ENCODE measurements at regions not wholly inside any gene's neighbourhood (a gene's known extent, or its start where the extent isn't known, plus 50 kb on each side); places are given as distances from the start of the nearest gene placed in this dataset.
"Not testable (repeated sequence)": the region's sequence is repeated elsewhere in the genome, so short reads cannot be mapped to it uniquely, and the experiment has no call there.

DNA sequence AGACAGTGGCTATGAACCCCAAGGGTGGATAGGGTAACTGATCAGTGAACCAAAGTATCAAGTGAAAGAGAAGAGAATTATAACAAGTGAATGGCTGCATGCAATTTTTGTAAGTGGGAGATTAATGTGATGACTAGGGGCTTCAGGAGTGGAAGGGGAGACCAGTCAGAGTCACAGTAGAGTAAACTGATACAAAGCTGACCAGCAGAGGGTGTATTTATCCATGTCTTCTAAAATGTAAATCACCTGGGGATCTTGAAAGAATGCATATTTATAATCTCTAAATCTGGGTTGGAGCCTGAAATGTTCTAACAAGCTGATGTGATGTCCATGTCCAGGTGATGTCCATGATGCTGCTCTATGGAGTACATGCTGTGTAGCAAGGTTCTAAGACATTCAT, 1351.3 kb upstream of the CHAC2 start:
- Histone ChIP-seq H3K9ac (ENCODE audit: control insufficient read depth, extremely low read depth, insufficient read depth, low read length) (no peak overlapping the region), H3K27me3 (ENCODE audit: control insufficient read depth, extremely low read depth, insufficient read depth, low read length) (no peaks in the 10 kb centered on the region), H3K27ac (ENCODE audit: control insufficient read depth, insufficient read depth, low read length) (no peak overlapping the region), H3K4me2 (ENCODE audit: control insufficient read depth, extremely low read depth, insufficient read depth, low read depth, low read length) (no peak overlapping the region), H2AFZ (ENCODE audit: control insufficient read depth, low read length) (no peak overlapping the region), H3K4me3 (ENCODE audit: control insufficient read depth in 2 of 3, extremely low read depth in 1 of 3, insufficient read depth in 2 of 3, low read depth in 1 of 3, low read length in 3 of 3) (no peak overlapping the region), H3K9me1 (ENCODE audit: control insufficient read depth, extremely low read depth, insufficient read depth, low read length) (no peaks in the 10 kb centered on the region), H3K79me2 (ENCODE audit: control insufficient read depth, insufficient read depth, low read length) (no peaks in the 10 kb centered on the region), H4K20me1 (ENCODE audit: control insufficient read depth, extremely low read depth, insufficient read depth, low read length) (no peaks in the 10 kb centered on the region), H3K36me3 (ENCODE audit: control insufficient read depth in 2 of 2, extremely low read depth in 1 of 2, insufficient read depth in 2 of 2, low read length in 2 of 2) (no peaks in the 10 kb centered on the region), H3K4me1 (ENCODE audit: control insufficient read depth, extremely low read depth, insufficient read depth, low read length) (no peaks in the 10 kb centered on the region), H3K9me3 (ENCODE audit: control insufficient read depth, low read depth, low read length) (no peaks in the 10 kb centered on the region)
- FAIRE-seq, result no peak
- TF ChIP-seq, protein P1, sequence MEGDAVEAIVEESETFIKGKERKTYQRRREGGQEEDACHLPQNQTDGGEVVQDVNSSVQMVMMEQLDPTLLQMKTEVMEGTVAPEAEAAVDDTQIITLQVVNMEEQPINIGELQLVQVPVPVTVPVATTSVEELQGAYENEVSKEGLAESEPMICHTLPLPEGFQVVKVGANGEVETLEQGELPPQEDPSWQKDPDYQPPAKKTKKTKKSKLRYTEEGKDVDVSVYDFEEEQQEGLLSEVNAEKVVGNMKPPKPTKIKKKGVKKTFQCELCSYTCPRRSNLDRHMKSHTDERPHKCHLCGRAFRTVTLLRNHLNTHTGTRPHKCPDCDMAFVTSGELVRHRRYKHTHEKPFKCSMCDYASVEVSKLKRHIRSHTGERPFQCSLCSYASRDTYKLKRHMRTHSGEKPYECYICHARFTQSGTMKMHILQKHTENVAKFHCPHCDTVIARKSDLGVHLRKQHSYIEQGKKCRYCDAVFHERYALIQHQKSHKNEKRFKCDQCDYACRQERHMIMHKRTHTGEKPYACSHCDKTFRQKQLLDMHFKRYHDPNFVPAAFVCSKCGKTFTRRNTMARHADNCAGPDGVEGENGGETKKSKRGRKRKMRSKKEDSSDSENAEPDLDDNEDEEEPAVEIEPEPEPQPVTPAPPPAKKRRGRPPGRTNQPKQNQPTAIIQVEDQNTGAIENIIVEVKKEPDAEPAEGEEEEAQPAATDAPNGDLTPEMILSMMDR (optimal IDR thresholded peaks at IDR 0.05 in 1 of 3, IDR thresholded peaks at IDR 0.05 in 1 of 3, conservative IDR thresholded peaks at IDR 0.05 in 1 of 3; ENCODE audit: extremely low read depth in 1 of 3, insufficient read depth in 2 of 3, low read length in 3 of 3), result peak in 1 of 3 experiments; percentile 9
- no peak for TF ChIP-seq EZH2 (IDR thresholded peaks at IDR 0.05; ENCODE audit: low read length)
- dilution Hi-C loops (cut with MboI; ENCODE audit: extremely low pct_ligation_motif_present, low sequenced_read_pairs), result no loop called here
- no peak for DNase-seq (ENCODE audit: low read depth, low spot score)

DNA sequence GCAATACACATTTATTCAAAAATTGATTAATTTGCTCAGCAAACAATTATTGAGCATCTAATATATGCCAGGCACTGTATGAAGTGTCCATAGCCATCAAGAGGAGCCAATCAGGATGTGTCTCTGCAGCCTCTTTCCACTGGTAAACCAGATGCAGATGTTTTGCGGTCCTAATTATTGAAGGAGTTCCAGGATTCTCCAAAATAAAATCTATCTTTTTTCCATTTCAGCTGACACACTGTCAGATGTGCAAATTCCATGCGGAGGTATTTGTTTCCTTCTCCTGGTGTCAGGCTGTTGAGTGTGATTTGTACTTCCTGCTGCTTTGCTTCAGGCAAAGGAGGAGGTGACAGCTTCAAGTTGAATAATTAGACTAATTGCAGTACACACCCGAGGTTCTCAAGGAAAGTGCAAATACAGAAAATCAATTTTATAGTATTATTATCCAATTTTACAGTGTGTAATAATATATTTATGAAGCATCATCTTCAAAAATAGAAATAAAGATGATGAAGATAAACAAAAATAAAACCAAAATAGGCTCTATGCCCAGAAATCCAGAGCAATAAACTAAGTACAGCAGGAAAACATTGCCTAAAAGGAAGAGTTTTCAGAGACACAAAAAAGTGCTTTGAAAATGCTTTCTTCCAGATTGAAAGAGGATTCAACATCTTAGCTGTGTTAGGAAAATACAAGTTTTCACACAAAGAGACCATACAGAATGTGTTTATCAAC, 1352.9 kb upstream of the CHAC2 start:
- Histone ChIP-seq H3K4me1 (ENCODE audit: control insufficient read depth, extremely low read depth, insufficient read depth, low read length) (no peaks in the 10 kb centered on the region), H3K27me3 (ENCODE audit: control insufficient read depth, extremely low read depth, insufficient read depth, low read length) (no peaks in the 10 kb centered on the region), H2AFZ (ENCODE audit: control insufficient read depth, low read length) (no peak overlapping the region), H4K20me1 (ENCODE audit: control insufficient read depth, extremely low read depth, insufficient read depth, low read length) (no peaks in the 10 kb centered on the region), H3K36me3 (ENCODE audit: control insufficient read depth in 2 of 2, extremely low read depth in 1 of 2, insufficient read depth in 2 of 2, low read length in 2 of 2) (no peaks in the 10 kb centered on the region), H3K4me2 (ENCODE audit: control insufficient read depth, extremely low read depth, insufficient read depth, low read depth, low read length) (no peak overlapping the region), H3K9ac (ENCODE audit: control insufficient read depth, extremely low read depth, insufficient read depth, low read length) (no peak overlapping the region), H3K9me3 (ENCODE audit: control insufficient read depth, low read depth, low read length) (no peaks in the 10 kb centered on the region), H3K9me1 (ENCODE audit: control insufficient read depth, extremely low read depth, insufficient read depth, low read length) (no peaks in the 10 kb centered on the region), H3K27ac (ENCODE audit: control insufficient read depth, insufficient read depth, low read length) (no peak overlapping the region), H3K79me2 (ENCODE audit: control insufficient read depth, insufficient read depth, low read length) (no peaks in the 10 kb centered on the region), H3K4me3 (ENCODE audit: control insufficient read depth in 2 of 3, extremely low read depth in 1 of 3, insufficient read depth in 2 of 3, low read depth in 1 of 3, low read length in 3 of 3) (no peak overlapping the region)
- FAIRE-seq (no peak), DNase-seq (ENCODE audit: low read depth, low spot score) (no peak)
- dilution Hi-C loops (cut with MboI; ENCODE audit: extremely low pct_ligation_motif_present, low sequenced_read_pairs), result no loop called here
- TF ChIP-seq EZH2 (IDR thresholded peaks at IDR 0.05; ENCODE audit: low read length), result no peak
- TF ChIP-seq, protein P1 (optimal IDR thresholded peaks at IDR 0.05 in 1 of 3, IDR thresholded peaks at IDR 0.05 in 1 of 3, conservative IDR thresholded peaks at IDR 0.05 in 1 of 3; ENCODE audit: extremely low read depth in 1 of 3, insufficient read depth in 2 of 3, low read length in 3 of 3), result no peak

DNA sequence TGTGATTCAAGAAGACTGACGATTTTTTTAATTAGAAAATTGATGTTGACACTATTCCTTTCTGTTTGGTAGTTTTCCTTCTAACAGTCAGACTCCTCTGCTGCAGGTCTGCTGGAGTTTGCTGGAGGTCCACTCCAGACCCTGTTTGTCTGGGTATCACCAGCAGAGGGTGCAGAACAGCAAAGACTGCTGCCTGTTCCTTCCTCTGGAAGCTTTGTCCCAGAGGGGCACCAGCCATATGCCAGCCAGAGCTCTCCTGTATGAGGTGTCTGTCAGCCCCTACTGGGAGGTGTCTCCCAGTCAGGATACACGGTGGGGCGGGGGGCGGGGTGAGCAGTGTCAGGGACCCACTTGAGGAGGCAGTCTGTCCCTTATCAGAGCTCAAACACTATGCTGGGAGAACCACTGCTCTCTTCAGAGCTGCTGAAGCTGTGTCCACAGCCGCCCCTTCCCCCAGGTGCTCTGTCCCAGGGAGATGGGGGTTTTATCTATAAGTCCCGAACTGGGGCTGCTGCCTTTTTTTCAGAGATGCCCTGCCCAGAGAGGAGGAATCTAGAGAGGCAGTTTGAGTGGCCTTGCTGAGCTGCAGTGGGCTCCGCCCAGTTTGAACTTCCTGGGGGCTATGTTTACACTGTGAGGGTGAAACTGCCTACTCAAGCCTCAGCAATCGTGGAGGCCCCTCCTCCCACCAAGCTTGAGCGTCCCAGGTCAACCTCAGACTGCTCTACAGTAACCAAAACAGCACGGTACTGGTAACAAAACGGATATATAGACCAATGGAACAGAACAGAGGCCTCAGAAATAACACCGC, 1358.1 kb upstream of the CHAC2 start:
- H3K4me3 ChIP-seq (ENCODE audit: control insufficient read depth in 2 of 3, extremely low read depth in 1 of 3, insufficient read depth in 2 of 3, low read depth in 1 of 3, low read length in 3 of 3); H3K4me2 ChIP-seq (ENCODE audit: control insufficient read depth, extremely low read depth, insufficient read depth, low read depth, low read length); H2AFZ ChIP-seq (ENCODE audit: control insufficient read depth, low read length); H3K36me3 ChIP-seq (ENCODE audit: control insufficient read depth in 2 of 2, extremely low read depth in 1 of 2, insufficient read depth in 2 of 2, low read length in 2 of 2); DNase-seq (ENCODE audit: low read depth, low spot score); dilution Hi-C loops (cut with MboI; ENCODE audit: extremely low pct_ligation_motif_present, low sequenced_read_pairs); H3K27me3 ChIP-seq (ENCODE audit: control insufficient read depth, extremely low read depth, insufficient read depth, low read length); H3K9ac ChIP-seq (ENCODE audit: control insufficient read depth, extremely low read depth, insufficient read depth, low read length); H3K27ac ChIP-seq (ENCODE audit: control insufficient read depth, insufficient read depth, low read length); H4K20me1 ChIP-seq (ENCODE audit: control insufficient read depth, extremely low read depth, insufficient read depth, low read length); H3K4me1 ChIP-seq (ENCODE audit: control insufficient read depth, extremely low read depth, insufficient read depth, low read length); H3K9me3 ChIP-seq (ENCODE audit: control insufficient read depth, low read depth, low read length); H3K9me1 ChIP-seq (ENCODE audit: control insufficient read depth, extremely low read depth, insufficient read depth, low read length); H3K79me2 ChIP-seq (ENCODE audit: control insufficient read depth, insufficient read depth, low read length); FAIRE-seq: not testable (repeated sequence)
